Adrenal gland (tissue), 9 donors: ENCODE measurements at regions not wholly inside any gene's neighbourhood (a gene's known extent, or its start where the extent isn't known, plus 50 kb on each side); places are given as distances from the start of the nearest gene placed in this dataset.

Source experiments
- DNase-seq, 7 donors: peaks; one replicate each; pipeline ENCODE4 v3.0.0-alpha.2; 2019 to 2020
- H3K27ac ChIP-seq, 5 donors: fragments of 200-600 bp; sonication (generic) in 4 of 5; 1 replicate in 3 of 5; 2 replicates in 2 of 5; pipeline versions ENCODE4 v1.5.1 to v1.8.0; 2016 to 2020; ENCODE audit warnings: mild to moderate bottlenecking in 1 of 5
- H3K27me3 ChIP-seq: fragments of 200-600 bp; 2 replicates; pipeline ENCODE4 v1.8.0; 2021
- H3K36me3 ChIP-seq, 2 donors: fragments of 200-600 bp; replicated peaks in 1 of 2; 1 replicate in 1 of 2; 2 replicates in 1 of 2; pipeline versions ENCODE4 v1.5.1 to v1.8.0; 2018 to 2022
- H3K4me1 ChIP-seq, 2 donors: fragments of 200-600 bp; replicated peaks in 1 of 2; 1 replicate in 1 of 2; 2 replicates in 1 of 2; pipeline versions ENCODE4 v1.5.1 to v1.8.0; 2018 to 2021
- H3K4me3 ChIP-seq, 4 donors: fragments of 200-600 bp; sonication (generic) in 3 of 4; one replicate each; pipeline ENCODE4 v1.5.1; 2016 to 2018
- H3K9me3 ChIP-seq, 3 donors: fragments of 200-600 bp; sonication (generic) in 1 of 3; replicated peaks in 1 of 3; 1 replicate in 2 of 3; 2 replicates in 1 of 3; pipeline versions ENCODE4 v1.5.1 to v1.8.0; 2016 to 2021
- POLR2A ChIP-seq, 2 donors: fragments of 450-650 bp; IDR thresholded peaks; one replicate each; pipeline ENCODE4 v1.6.1; 2017; ENCODE audit warnings: antibody characterized with exemption in 2 of 2, mild to moderate bottlenecking in 2 of 2, moderate library complexity in 1 of 2
- WGBS, 4 donors: extraction: QIAGEN DNeasy Blood & Tissue Kit in 2 of 4; methylation state at CpG; one replicate each; pipeline versions ENCODE4 v1.1.5 to v1.1.7; 2013 to 2017; 5-methylcytosine and 5-hydroxymethylcytosine counted together
- intact Hi-C, 2 donors: fragments of 100-400 bp; cut with DNase I; formaldehyde crosslinking; loops; one replicate each; pipeline versions ENCODE4 v1.14.1 to v1.15.0; 2022 to 2023
- TF ChIP-seq, protein P1 (sequence below), 6 experiments: fragments of 450-650 bp in 4 of 6; fragments of 200-600 bp in 2 of 6; sonication (generic) in 1 of 6; IDR thresholded peaks; 1 replicate in 5 of 6; 2 replicates in 1 of 6; pipeline versions ENCODE4 v1.5.1 to v1.8.0; 2016 to 2021; ENCODE audit warnings: antibody characterized with exemption in 6 of 6, mild to moderate bottlenecking in 2 of 6, moderate library complexity in 1 of 6
- donor health status: healthy with polysubstance abuse.
- donor health status: Bipolar disorder and iron deficiency.
- donor health status: DM: yes; HTN: yes; CAD: no.
- donor health status: DM: no; HTN: no; CAD: no.
- donor health status: DM: no; HTN: no; CAD: no.

DNA sequence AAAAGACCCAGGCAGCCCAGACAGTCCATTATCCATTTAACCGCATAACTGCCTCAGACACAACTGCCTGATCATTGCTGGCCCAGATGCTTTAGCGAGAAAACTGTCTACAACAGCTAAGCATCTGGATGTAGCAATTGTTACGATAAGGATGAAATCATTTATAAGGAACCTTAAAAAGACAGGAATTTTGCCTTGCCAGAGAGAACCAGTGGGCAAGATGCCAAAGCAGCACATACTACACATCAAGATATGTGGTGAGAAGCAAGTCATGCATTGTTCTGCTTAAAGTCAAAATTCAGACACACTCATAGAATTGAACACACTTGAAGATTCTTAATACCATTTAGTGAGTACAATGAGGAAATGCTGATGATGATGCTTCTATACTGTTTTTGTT is 1525.3 kb downstream of the CDH8 start:
- no peak overlapping the region for H3K27ac ChIP-seq
- H3K4me3 ChIP-seq = no peak overlapping the region
- H3K36me3 ChIP-seq = no peaks in the 10 kb centered on the region
- H3K4me1 ChIP-seq = no peaks in the 10 kb centered on the region
- no peaks in the 10 kb centered on the region for H3K27me3 ChIP-seq
- intact Hi-C loops = no loop called here
- no peak for DNase-seq
- TF ChIP-seq, protein P1, sequence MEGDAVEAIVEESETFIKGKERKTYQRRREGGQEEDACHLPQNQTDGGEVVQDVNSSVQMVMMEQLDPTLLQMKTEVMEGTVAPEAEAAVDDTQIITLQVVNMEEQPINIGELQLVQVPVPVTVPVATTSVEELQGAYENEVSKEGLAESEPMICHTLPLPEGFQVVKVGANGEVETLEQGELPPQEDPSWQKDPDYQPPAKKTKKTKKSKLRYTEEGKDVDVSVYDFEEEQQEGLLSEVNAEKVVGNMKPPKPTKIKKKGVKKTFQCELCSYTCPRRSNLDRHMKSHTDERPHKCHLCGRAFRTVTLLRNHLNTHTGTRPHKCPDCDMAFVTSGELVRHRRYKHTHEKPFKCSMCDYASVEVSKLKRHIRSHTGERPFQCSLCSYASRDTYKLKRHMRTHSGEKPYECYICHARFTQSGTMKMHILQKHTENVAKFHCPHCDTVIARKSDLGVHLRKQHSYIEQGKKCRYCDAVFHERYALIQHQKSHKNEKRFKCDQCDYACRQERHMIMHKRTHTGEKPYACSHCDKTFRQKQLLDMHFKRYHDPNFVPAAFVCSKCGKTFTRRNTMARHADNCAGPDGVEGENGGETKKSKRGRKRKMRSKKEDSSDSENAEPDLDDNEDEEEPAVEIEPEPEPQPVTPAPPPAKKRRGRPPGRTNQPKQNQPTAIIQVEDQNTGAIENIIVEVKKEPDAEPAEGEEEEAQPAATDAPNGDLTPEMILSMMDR (IDR thresholded peaks at IDR 0.05) = no peak
- TF ChIP-seq POLR2A (IDR thresholded peaks at IDR 0.05) = no peak
- WGBS, 4 donors = 77 to 85% (median 82%) methylated on average over 3 of the region's 3 CpGs
- H3K9me3 ChIP-seq = no peaks in the 10 kb centered on the region

DNA sequence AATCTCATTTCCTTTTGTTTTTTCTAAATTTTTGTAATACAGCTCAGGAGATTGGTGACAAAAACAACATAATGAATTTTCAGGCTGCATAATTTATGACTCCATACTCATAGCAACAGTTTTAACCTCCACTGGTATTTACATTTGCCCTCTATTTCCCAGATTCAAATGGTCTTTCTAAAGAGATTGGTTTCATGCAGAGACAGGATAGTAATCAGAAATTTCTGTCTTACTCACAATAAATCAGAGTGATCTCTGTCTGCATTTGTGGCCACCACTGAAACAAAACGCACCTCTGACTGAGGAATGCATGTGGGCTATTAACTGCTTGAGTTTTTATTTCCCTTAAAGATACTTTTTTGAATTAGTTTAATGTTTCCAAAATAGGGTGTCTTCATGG is 1526.0 kb downstream of the CDH8 start:
- WGBS, 4 donors = 43 to 60% (median 52%) methylated on average over 1 of the region's 1 CpG
- TF ChIP-seq POLR2A (IDR thresholded peaks at IDR 0.05) = no peak
- TF ChIP-seq, protein P1 (IDR thresholded peaks at IDR 0.05) = no peak
- intact Hi-C loops = no loop called here

DNA sequence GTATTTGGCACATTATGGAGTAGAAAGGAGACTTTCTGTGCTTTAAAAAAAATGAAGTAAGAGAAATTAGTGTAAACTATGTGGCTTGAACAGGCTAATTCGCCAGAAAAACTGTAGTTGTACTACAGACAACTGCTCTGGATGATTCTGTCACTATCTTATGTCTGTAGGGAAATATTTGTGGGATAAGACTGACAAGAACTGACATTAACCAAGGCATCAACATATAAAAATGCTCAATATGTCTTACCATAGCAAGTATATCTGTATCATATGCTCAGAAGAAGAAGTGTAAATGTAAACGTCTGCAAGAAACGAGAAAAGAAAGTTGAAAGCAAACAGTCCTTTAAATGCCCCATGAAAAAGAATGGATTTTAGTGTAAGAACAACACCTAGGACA is 1545.0 kb downstream of the CDH8 start:
- no peaks in the 10 kb centered on the region for H3K36me3 ChIP-seq
- H3K9me3 ChIP-seq = no peaks in the 10 kb centered on the region
- WGBS, 4 donors = 50 to 73% (median 61%) methylated on average over 3 of the region's 3 CpGs
- DNase-seq = no peak
- H3K4me3 ChIP-seq = no peak overlapping the region
- no peak overlapping the region for H3K27ac ChIP-seq
- no peak for TF ChIP-seq POLR2A (IDR thresholded peaks at IDR 0.05)
- TF ChIP-seq, protein P1 (IDR thresholded peaks at IDR 0.05) = no peak
- H3K4me1 ChIP-seq = no peaks in the 10 kb centered on the region
- intact Hi-C loops = no loop called here
- no peaks in the 10 kb centered on the region for H3K27me3 ChIP-seq

More for the DNA sequence above, 1526.0 kb downstream of the CDH8 start:
- Histone ChIP-seq H3K27me3 (no peaks in the 10 kb centered on the region), H3K27ac (no peak overlapping the region), H3K4me3 (no peak overlapping the region), H3K4me1 (no peaks in the 10 kb centered on the region), H3K9me3 (no peaks in the 10 kb centered on the region), H3K36me3 (no peaks in the 10 kb centered on the region)
- DNase-seq = no peak

DNA sequence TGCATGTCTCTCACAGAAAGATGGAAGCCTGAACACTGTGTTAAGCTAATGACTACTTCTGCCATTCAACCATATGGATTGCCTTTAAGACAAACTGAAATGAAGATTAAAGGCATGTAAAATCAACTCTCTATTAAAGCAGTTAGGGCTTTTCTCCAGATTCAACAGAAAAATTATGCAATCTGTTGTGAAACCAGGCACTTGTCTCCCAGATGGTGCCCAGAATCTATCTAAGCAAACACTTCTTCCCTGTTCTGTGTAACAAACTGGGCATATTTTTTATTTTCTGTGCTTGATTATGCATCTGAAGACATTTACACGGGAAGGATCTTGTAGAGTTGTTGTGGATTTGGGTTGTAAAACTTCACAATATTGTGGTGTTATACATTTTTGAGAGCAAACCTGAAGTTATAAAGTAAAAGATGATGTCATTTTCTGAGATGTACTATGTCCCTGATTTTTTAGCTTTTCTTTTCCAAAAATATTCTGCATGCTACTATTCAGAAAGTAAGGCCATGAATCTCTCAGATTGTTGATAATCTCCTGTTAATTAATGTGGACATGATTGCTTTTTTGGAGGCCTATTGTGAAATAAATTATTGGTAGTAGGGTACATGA is 1550.3 kb downstream of the CDH8 start:
- H3K36me3 ChIP-seq = no peaks in the 10 kb centered on the region
- H3K27ac ChIP-seq = no peak overlapping the region
- intact Hi-C loops = no loop called here
- H3K4me3 ChIP-seq = no peak overlapping the region
- no peaks in the 10 kb centered on the region for H3K4me1 ChIP-seq
- TF ChIP-seq, protein P1 (IDR thresholded peaks at IDR 0.05) = no peak
- TF ChIP-seq POLR2A (IDR thresholded peaks at IDR 0.05) = no peak
- H3K27me3 ChIP-seq = no peaks in the 10 kb centered on the region
- no peak for DNase-seq
- WGBS, 4 donors = 58 to 69% (median 60%) methylated on average over 1 of the region's 1 CpG
- no peaks in the 10 kb centered on the region for H3K9me3 ChIP-seq
